Renal cortical epithelial cell (primary cell): ENCODE measurements at regions not wholly inside any gene's neighbourhood (a gene's known extent, or its start where the extent isn't known, plus 50 kb on each side); places are given as distances from the start of the nearest gene placed in this dataset.

Experiments
- DNase-seq: peaks from one replicate; pipeline ENCODE4 v3.0.0-alpha.2; 2011; ENCODE audit warnings: low read depth

DNA sequence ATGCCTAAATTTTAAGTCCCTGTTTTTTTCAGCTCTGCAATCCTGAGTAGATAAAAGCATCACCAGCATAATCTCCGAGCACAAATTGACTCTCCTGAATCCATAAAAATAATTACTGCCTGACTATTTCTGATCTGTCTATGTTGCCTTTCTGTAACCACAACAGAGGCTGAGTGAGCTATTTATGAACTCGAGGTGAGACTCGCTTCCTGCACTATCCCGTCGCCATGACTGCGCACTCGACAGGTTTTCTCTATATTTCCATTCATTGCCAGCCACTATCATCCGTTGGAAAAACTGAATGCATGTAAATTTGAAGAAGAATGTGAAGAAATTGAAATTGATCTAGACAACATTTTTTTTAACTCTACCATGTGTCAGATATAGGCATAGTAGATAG lies 897.2 kb downstream of the ADGRL2 start:
- no peak for DNase-seq

DNA sequence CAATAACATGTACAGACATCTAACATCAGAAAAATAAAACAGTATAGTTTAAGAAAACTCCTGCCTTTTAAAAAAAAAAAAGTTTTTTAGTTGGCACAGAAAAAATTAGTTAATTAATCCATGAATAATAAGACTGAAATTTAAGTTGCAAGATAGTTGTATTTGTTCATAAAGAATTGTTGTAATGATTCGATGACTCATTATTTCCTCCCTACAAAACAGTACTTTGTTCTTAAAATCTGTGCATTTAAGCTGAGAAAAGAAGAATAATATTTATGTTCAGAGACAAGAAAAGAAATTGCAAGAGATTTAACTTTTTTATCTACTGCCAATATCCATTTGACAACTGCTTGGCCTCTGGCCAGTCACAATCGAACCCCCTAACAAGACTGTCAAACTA lies 894.7 kb downstream of the ADGRL2 start:
- DNase-seq, result peak; percentile 6

DNA sequence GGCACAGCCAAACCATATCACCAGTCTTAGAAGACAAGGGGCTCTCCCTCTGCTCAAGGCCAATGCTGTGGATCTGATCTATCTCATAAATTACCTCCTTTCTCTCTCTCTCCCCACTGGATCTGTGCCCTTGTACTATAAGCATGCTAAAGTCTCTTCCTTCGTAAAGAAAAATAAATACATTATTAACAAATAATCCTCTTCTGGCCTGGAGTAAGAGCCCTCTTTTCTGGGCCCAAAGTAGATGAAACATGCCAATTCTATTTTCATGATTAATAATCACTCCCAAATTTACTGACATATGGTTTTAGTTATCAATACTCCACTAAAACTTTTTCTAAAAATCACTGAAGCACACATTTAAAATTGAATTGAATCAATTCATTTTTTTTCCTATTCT lies 889.7 kb downstream of the ADGRL2 start:
- no peak for DNase-seq

DNA sequence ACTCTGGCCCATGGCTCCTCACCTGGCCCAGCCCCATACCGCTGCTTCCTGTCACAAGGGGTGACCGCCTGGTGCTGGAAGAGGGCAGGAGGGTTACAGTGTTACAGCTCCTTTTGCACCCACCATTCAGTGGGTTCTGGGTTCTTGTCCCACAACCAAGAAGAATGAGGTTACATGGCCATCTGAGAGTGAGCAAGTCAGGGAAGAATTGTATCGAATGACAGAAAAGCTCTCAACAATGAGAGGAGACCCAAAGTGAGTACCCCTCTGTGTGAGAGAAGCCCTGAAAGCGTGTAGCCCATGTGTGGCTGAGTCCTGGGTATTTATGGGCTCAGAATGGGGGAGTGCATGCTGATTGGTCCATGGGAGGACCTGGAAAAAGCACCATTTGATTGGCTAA lies 888.5 kb downstream of the ADGRL2 start:
- DNase-seq, result no peak

DNA sequence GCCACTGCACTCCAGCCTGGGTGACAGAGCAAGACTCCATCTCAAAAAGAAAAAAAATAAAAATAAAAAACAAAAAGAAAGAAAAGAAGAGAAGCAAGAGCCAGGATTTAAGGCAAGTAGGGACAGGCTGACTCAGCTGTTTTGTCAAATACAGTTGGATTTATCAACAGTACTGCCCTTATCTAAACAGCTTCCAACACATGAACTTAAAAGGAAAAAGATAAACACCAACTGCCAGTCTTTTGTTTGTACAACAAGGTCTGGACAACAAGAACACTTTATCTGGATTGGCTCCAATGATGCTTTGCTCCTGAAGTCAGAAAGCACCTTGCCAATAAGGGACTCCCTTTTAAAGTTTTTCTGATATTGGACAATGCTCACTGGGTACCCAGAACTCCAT lies 886.0 kb downstream of the ADGRL2 start:
- DNase-seq, result no peak

DNA sequence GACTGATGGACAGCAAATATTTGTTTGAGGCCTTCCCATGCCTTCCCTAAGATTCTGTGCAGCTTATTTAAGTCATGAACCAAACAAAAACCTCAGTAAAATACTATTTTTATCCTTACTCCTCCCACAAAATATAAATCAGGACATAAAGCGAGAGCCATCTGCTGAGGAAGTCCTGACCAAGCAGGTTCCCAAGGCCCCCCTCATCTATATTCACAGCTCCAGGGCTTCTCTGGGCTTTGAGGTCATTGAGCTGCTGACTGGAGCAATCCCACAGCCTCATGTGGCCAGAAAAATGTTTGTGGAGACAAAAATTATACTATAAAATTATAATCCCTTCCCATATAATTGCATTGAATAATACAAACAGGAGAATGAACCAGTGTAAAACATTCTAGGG lies 846.2 kb downstream of the ADGRL2 start:
- DNase-seq, result no peak

DNA sequence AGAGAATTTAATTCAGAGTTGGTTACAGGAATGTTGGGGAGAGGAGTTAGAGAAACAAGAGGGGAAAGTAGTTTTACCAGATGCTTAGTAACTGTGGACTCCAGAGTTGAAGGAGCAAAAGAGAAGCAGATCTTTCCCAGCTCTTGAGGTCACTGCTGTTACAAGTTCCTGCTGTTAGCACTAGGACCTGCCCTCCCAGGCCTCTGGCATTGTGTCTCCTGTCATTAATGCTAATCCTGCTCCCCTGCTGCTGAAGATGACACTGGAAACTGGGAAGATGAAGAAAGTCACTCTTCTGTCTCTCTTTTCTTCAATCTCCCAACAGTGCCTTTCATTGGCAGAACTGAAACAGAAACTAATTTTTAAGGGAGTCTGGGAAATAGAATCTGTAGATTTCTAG lies 845.6 kb downstream of the ADGRL2 start:
- no peak for DNase-seq

DNA sequence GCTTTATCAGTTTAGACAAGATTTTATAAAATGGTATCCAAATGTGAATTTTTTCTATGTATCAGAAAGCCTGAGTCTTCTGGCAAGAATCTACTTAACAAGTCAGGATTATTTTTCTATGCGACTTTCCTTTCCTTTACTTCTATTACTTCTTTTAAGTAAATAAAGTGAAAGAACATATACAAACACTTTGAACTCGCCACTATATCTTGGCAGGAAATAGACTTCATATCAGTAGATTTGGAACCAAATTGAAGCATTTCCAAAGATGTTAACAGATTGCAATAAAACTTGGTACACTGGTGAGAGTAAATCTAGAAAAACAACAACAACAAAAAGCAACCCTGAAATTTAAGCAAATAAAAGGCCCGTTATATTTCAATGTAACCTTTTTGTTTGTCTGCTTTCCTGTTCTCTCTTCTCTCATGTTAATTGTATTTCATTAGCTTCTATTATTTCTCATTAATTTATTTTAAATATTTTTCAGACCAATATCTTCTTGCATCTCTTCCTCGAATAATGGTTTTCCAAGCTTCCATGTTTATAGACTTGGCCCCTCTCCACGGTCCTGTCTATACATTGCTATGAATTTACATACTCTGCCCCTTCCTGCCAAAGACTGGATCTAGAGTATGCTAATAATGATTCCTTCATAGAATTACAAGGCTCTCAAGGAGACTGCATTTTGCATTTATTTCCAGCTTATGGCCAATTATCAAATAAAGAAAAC lies 843.6 kb downstream of the ADGRL2 start:
- no peak for DNase-seq

DNA sequence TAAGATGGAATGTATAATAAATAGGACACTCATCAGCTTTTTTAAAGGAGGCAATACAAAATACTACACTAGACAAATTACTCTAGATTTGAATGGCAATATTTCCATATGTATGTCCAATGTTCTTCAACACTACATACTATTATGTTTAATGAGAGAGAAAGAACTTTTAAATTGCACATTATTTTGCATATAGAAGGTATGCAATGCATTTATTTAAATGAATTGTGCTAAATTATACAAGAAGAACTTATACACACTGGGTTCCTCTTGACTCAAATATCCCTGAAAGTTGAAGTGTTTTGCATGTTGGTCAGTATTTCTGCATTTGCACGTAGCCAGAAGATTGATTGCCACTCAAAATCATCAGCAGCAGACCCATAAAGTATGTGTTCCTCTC lies 839.6 kb downstream of the ADGRL2 start:
- no peak for DNase-seq

DNA sequence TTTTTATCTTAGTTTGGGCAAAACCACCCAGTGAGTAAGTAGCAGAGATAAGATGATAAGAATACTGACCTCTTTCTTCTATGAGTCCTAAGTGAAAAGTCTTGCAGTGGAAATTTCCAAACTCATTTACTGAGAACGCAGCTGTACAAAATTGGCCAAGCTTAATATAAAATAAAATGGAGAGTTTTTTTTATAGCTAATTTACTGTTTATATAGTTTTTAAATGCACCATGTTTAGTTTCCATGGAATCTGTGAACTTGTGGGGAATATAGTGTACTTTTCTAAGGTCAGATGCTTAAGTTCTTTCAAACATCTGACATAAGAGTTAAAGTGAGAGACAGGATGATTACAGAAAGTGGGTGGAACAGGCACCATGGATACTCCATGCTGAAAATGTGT lies 833.5 kb downstream of the ADGRL2 start:
- no peak for DNase-seq

DNA sequence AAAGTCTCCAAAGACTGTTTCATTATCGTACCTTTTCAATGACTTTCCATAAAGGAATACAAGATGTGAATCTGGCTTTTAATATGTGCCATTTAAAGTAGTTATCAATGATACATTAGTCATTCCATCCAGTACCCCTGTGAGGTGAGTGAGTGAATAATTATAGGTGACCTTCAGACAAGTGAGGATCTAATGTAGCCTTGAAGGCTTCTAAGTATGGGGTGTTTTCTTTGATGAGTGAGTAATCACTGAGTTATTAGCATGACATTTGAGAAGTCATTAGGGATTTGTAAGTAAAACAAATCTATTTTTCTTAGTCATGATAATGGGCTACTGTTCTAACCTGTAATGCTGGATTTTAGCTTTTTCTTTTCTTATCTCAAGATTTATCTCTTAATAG lies 831.4 kb downstream of the ADGRL2 start:
- peak; percentile 85 for DNase-seq

DNA sequence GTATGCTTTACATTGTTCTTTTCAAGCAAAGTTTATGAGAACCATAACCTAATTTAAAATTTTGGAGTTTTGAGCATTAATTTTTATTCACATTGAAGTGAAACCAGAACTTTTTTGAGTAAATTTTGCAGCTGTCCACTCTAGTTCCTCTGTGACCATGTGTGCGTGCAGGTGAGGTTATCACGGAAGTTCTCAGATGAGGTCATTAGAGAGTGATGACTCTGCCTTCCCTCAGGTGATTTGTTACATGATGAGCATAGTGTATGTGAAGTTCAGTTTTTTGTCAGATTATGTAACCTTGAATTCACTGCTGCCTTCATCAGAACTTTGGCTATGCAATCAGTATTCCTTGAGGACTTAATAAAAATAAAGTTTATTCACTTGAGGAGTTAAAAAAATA lies 828.2 kb downstream of the ADGRL2 start:
- DNase-seq, result no peak

DNA sequence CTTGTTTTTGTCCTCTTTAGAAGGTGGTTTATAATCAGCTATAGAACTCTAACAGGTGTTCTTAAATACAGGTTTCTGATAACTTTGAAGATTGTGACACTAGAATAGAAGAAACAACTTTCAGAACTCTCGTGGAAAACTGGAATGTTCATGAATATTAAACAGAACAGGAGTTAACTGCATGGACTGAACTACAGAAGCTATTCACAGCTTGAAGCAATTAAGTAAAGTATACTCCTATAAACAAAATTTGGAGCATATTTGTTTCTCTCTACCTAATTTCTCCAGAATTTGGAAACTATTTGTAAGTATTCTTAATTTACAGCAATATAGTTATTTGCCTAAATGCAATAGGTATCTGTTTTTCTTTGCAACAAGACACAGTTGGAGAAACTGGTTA lies 824.8 kb downstream of the ADGRL2 start:
- no peak for DNase-seq

DNA sequence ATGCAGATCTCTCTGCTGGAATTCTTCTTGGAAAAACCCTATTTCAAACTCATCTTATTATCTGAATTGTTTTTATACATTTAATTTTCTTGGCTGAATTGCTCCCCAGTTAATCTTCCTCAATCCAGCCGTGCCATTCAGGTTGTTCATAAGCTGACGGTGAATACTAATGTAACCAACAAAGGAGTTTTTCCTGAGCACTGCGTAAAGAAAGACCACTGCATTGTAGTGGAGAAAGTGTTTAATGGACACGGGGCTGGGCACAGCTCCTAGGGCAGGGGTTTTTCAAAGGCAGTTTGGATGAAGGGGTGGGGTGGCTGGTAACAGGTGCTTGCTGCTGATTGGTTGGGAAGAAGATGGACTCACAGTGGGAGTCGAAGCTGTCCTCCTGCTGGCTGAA lies 820.3 kb downstream of the ADGRL2 start:
- no peak for DNase-seq

DNA sequence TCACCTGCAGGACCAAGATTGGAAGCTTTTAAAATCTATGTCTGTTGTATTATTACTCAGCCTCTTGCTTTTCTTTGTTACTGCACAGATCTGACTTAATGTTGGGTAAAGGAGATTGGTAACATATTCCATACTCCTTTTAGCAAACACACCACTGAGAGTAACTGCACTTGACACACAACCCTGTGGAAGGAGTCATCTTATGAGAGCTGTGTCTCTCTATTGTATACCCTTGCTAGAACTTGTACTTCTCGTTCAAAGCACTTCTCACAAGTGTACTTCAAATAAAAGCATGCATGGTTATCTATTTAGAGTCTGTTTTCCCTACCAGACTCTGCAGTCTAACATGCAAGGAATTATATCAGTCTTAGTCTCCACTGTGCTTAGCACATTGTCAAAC lies 813.4 kb downstream of the ADGRL2 start:
- DNase-seq, result no peak

DNA sequence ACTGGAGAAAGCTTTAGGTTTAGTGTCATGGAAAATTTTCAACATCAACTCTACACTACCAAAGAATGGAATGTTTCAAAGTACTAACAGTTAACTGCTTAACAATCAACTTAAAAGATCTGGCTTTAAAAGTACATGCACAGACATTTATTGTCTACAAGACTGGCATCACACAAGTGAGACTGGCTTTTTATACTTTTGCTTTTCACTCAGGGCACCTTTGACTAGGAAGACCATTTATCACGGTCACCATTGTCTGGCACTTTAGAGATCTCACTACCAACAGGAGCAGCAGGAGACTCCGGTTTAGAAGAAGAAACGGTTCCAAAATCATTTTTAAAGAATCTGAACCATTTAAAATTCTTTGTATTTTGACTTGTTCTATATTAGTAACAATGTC lies 812.3 kb downstream of the ADGRL2 start:
- no peak for DNase-seq

DNA sequence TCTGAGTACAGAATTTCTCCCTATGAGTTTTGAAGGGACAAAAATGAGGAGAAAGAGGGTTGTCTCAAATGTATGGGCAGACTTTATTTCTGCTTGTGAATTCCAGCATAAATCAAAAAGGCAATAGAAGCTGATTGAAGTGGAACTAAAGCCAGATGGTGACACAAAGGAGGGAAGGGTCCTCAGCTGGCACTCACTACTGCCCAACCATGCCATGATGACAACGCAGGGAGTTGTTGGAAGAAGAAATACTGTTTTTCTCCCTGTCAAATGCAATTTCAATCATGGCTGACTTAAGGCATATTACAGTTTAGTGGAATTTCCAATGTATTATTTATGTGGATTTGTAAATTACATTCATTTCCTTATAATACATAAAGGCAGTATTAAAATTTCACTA lies 805.8 kb downstream of the ADGRL2 start:
- no peak for DNase-seq

DNA sequence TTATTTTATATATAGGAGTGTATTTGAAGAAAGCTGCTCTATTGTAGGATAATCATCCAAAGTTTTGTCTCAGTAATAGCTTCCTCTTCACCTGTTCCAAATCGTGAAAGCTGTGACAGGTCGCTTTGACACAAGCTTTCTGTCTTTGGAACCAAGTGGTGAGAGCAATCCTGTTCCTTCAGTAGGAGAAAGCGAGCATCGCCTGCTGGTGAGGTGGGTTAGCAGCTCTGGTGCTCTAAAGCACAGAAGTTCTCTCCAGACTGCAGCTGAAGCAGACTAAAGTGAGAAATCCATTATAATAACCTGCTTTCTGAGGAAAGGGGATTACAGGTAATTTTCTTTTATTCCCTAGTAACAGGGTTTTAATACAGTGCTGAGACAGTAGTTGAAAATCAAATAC lies 803.8 kb downstream of the ADGRL2 start:
- DNase-seq, result peak; percentile 4

DNA sequence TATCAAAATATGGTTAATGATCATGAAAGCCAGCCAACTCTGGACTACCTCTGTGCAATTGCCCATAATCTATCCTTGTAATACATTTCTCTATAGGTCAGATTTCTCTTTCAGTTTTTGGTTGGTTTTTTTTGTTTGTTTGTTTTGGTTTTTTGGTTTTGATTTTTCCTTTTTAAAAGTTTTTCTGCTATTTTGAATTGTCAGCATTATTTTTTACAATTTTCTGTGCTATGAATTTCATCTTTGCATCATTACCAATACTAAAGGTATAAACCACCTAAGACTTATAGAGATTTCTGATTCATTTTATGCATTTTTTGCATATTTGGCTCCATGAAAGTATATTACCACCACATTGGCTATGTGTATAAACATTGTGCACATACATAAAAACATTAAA lies 799.6 kb downstream of the ADGRL2 start:
- no peak for DNase-seq

DNA sequence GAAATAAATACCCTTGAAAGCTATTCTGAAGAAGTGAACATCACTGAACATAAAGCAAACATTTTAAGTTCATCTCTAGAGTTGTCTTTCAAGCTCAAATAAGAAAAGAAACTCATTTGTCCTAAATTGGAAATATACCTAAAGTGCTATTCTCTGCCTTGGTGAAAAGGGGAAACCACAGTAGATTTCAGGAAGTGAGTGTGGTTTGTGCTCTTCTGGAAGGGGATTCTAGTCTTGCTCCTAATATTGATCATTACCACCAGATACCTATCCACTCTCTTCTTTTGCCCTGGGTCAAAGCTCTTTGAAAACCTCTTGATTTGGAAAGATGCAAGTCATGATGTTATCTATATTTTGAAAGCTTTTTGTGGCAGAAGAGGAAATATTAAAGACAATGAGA lies 798.1 kb downstream of the ADGRL2 start:
- no peak for DNase-seq

DNA sequence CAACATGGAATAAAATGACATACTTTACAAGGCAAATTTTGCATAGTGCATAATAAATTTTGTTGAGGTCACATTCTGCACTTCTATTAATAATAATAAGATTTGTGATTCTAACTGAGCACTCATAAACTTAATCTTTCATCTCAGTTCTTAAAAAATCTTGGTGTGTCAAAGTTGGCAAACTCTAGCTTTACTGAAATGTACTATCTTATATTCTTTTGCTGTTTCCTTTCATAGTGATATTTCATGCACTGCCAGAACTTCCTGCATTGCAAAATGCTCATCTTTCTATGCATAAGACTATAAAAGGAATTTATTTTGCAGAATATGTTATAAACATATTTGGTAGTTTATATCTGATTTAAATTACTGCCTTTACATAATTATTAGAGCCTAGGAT lies 797.6 kb downstream of the ADGRL2 start:
- no peak for DNase-seq

DNA sequence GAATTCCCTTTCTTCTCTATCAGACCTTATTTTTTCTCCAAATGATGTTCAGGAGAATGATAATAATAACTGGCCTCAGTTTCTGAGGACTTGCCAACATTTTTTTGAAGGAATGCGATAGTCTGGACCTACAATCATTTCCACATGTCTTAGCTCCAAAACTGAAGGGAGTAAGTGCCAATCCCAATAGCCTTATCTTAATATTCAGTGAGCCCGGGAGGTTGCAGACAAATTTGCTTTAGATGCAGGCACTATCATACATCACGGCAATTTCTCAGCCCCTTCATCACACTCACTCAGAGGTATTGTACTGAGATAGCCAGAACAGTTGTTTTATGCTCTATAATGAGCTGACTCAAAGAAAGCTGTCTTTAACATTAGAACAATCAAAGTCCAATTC lies 796.9 kb downstream of the ADGRL2 start:
- no peak for DNase-seq

DNA sequence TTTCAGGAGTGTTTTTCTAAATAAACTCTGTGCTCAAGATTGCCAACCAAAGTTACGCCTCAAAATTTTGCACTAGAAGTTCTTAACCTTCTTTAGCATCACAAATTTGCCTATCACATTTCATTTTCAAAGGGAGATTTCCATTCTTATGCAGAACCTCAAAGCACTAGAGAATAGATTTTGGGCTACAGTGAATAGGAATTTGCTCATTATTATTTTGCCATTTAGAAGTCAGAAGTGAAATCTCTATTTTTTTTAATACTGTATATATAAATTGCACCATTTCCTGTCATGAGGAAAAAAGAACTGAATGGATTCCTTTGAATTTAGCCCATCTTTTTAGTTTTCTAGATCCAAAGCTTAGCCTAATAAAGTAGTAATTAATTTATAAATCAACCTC lies 796.4 kb downstream of the ADGRL2 start:
- DNase-seq, result no peak

DNA sequence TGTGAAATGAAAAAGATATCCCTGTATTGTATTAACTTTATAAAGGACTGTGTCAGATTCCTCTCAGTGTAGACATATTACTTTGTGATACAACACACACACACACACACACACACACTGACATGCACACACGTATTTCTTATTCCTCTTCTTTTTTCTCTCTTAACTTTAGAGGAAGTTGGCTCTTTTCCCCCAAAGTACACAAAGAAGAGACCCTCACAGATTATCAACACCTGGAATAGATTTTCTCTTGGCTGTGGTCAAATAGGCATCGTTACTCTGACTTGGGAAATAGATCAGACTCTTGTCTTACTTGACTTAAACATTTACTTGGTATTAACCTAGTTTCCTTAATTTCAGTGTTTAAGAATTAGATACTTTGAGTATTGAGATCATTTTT lies 792.8 kb downstream of the ADGRL2 start:
- no peak for DNase-seq

DNA sequence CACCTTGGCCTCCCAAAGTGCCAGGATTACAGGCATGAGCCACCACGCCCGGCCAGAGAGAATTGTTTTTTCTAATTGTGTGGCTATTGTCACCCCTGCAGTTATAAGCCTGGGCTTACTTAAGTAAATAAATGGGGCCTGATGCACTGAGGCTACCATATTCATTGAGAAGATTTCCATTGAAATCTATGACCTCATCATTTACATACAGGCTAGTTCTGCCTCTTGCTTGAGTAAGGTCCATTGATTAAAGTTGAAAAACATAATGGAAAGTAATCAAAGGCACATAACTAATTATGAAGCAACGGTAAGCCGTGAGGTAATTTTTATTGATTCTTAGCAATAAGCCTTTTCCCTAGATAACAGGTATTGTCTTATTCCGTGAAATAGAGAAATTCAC lies 788.9 kb downstream of the ADGRL2 start:
- DNase-seq, result no peak
